GM12873 (cell line): ENCODE measurements at regions not wholly inside any gene's neighbourhood (a gene's known extent, or its start where the extent isn't known, plus 50 kb on each side); places are given as distances from the start of the nearest gene placed in this dataset.

Experiments used
- TF ChIP-seq, protein P1 (sequence below): IDR thresholded peaks from 2 replicates; pipeline ENCODE4 v1.5.1; 2012; ENCODE audit warnings: low read depth, mild to moderate bottlenecking, moderate library complexity, low read length, control low read depth; ENCODE audit not compliant: insufficient read depth; ENCODE audit errors: missing control alignments

- TF ChIP-seq, protein P1, sequence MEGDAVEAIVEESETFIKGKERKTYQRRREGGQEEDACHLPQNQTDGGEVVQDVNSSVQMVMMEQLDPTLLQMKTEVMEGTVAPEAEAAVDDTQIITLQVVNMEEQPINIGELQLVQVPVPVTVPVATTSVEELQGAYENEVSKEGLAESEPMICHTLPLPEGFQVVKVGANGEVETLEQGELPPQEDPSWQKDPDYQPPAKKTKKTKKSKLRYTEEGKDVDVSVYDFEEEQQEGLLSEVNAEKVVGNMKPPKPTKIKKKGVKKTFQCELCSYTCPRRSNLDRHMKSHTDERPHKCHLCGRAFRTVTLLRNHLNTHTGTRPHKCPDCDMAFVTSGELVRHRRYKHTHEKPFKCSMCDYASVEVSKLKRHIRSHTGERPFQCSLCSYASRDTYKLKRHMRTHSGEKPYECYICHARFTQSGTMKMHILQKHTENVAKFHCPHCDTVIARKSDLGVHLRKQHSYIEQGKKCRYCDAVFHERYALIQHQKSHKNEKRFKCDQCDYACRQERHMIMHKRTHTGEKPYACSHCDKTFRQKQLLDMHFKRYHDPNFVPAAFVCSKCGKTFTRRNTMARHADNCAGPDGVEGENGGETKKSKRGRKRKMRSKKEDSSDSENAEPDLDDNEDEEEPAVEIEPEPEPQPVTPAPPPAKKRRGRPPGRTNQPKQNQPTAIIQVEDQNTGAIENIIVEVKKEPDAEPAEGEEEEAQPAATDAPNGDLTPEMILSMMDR = no peak
Observed at GRCh38 chr3:154976072-154976983, 103.8 kb upstream of the MME start.

DNA sequence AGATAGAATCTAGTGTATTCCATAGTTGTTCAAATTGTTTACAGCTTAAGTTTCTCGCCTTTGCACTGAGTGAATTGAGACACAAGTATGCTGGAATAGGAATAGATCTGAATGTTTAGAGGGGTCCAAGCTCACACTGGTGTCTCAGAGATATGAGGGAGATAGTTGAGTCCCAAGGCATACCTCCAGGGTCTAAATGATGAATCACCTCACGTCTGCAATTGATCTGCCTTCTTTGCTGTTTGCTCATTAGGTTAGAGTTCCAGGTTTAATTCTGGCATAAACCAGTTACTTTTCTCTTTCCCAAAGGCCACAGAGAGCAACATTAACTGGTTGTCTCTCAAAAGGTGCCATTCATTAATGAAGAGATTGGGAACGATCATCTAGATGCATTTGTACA lies 106.3 kb upstream of the MME start:
- TF ChIP-seq, protein P1 = no peak

DNA sequence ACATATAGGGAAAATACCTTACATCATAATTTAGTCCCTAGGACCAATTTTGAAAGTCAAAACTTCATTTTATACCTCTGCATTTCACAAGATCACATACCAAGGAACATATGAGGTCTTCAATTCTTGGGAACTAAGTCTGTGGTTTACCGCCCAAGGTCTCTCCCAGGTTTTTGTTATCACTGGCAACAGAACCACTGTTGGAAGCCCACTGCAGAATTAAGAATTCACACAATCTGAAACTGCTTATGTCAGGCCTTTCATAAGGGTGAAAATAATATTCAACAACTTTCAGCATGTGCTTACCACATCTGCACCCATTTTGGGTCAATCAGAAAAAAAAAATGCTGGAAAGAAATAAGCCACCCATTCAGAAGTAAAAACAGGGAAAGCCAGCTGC lies 107.2 kb upstream of the MME start:
- TF ChIP-seq, protein P1 = no peak

- TF ChIP-seq, protein P1 = no peak
Observed at GRCh38 chr3:154971771-154972326, 108.3 kb upstream of the MME start.

DNA sequence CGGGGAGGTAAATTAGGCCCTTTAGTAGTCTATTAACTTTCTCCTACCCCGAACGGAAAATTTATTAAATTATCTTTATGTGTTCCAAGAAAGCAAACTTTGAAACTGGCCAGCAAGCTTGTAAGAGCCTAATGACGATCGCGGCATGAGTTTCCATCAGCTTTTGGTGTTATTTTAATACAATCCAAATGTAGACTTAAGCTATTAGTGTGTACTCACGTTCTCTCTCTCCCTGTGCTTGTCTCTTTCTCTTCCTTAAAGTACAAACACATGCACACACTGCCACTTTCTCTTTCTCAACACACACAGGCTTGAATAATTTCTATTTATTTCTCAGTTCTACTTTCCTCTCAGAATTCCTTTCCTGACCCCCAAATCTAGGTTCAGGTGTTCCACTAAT lies 108.8 kb upstream of the MME start:
- TF ChIP-seq, protein P1 = no peak

DNA sequence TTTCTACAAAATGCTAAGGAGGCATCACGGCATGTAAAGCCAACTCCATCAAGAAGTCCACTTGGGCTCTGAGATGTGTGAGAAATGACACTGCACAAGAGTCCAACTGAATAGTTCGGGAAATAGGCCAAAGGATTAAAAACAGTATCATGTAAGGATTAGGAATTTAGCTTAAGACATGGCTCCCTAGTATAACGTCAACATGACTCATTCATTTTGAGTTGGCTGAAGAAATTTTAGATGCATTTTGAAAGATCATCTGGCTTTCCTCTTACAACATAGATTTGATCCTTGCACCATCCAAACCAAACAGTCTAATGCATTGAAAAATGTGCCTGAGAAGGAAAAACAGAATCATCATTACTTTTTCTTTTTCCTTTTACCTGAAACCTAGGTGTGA lies 109.3 kb upstream of the MME start:
- TF ChIP-seq, protein P1 = no peak

GRCh38 chr3:154969366-154969765 lies 110.8 kb upstream of the MME start:
- TF ChIP-seq, protein P1 = no peak
